ENCODE measurements at regions not wholly inside any gene's neighbourhood (a gene's known extent, or its start where the extent isn't known, plus 50 kb on each side); places are given as distances from the start of the nearest gene placed in this dataset.

- Histone ChIP-seq H3K27ac (ENCODE audit: poor library complexity, severe bottlenecking) (no peak overlapping the region), H3K9me3 (ENCODE audit: severe bottlenecking) (no peaks in the 10 kb centered on the region), H3K36me3 (ENCODE audit: low read depth) (no peaks in the 10 kb centered on the region), H3K27me3 (ENCODE audit: insufficient read depth, poor library complexity, severe bottlenecking) (no peaks in the 10 kb centered on the region), H3K4me3 (ENCODE audit: severe bottlenecking) (no peak overlapping the region), H3K4me1 (ENCODE audit: insufficient read depth, poor library complexity, severe bottlenecking) (no peaks in the 10 kb centered on the region)
- TF ChIP-seq CTCF (IDR thresholded peaks at IDR 0.05; ENCODE audit: poor library complexity, severe bottlenecking) = no peak
- ATAC-seq (ENCODE audit: low read depth) (no peak), DNase-seq (ENCODE audit: low spot score) (no peak)
Measured at GRCh38 chr18:10239991-10240634, 214.3 kb upstream of the APCDD1 start.

DNA sequence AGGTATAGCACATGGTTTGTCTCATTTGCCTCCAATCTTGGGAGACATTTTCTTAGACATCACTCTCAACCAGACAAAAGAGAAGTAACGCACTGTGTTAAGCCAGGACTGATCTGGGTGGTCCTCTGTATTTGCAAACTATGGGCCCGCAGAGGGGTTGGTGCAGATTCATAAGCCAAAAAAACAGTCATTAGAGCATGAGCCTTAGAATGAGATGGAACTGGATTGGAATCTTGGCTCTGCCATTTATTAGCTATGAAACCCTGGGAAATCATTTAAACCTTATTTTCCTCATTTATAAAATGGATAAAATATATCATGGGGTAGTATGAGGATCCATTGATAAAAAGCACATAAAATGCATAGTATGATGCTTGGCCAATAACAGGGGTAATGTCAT is 213.5 kb upstream of the APCDD1 start:
- H3K27me3 ChIP-seq (ENCODE audit: insufficient read depth, poor library complexity, severe bottlenecking) = no peaks in the 10 kb centered on the region
- no peak overlapping the region for H3K27ac ChIP-seq (ENCODE audit: poor library complexity, severe bottlenecking)
- no peak for TF ChIP-seq CTCF (IDR thresholded peaks at IDR 0.05; ENCODE audit: poor library complexity, severe bottlenecking)
- no peaks in the 10 kb centered on the region for H3K36me3 ChIP-seq (ENCODE audit: low read depth)
- DNase-seq (ENCODE audit: low spot score) (no peak), ATAC-seq (ENCODE audit: low read depth) (no peak)
- H3K9me3 ChIP-seq (ENCODE audit: severe bottlenecking) = no peaks in the 10 kb centered on the region
- no peaks in the 10 kb centered on the region for H3K4me1 ChIP-seq (ENCODE audit: insufficient read depth, poor library complexity, severe bottlenecking)
- H3K4me3 ChIP-seq (ENCODE audit: severe bottlenecking) = no peak overlapping the region

- ATAC-seq (ENCODE audit: low read depth) (no peak), DNase-seq (ENCODE audit: low spot score) (no peak)
- Histone ChIP-seq H3K4me3 (ENCODE audit: severe bottlenecking) (no peak overlapping the region), H3K27ac (ENCODE audit: poor library complexity, severe bottlenecking) (no peak overlapping the region), H3K9me3 (ENCODE audit: severe bottlenecking) (no peaks in the 10 kb centered on the region), H3K36me3 (ENCODE audit: low read depth) (no peaks in the 10 kb centered on the region), H3K4me1 (ENCODE audit: insufficient read depth, poor library complexity, severe bottlenecking) (no peaks in the 10 kb centered on the region), H3K27me3 (ENCODE audit: insufficient read depth, poor library complexity, severe bottlenecking) (no peaks in the 10 kb centered on the region)
- TF ChIP-seq CTCF (IDR thresholded peaks at IDR 0.05; ENCODE audit: poor library complexity, severe bottlenecking) = no peak
Measured at GRCh38 chr18:10241579-10241978, 212.9 kb upstream of the APCDD1 start.

DNA sequence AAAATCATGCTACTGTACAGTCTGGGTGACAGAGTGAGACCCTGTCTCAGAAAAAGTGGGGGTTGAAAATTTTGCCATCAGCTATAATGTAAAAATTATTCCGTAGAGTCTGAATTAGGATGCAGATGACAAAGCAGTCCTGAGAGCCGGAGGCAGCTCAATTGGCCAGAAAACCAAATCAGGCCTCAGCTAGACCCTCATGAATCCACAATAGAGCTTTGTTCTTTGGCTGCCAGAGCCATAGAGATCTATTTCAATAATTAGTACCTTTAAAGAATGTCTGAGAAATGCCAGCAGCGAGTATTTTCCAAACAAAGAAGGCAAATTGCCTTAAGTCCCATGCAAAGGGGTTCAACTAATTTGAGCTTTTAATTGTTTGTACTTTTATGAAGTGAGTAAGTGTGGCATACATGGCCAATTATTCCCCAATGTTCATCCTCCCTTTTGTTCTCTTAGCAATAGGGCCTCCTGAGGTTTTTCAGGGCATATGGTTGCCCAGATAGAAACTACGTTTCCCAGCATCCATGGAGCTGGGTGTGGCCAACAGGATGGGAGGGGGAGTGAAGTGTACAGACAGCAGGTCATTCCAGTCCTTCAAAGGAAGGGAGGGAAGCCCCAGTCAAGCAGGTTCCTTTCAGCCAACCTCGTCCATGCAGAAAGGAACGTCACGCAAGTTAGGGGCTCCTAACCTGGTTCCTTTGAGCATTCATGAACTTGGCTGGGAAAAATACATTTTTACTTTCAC is 211.3 kb upstream of the APCDD1 start:
- H3K9me3 ChIP-seq (ENCODE audit: severe bottlenecking) = no peaks in the 10 kb centered on the region
- no peak for DNase-seq (ENCODE audit: low spot score)
- H3K36me3 ChIP-seq (ENCODE audit: low read depth) = no peaks in the 10 kb centered on the region
- no peak for ATAC-seq (ENCODE audit: low read depth)
- H3K4me1 ChIP-seq (ENCODE audit: insufficient read depth, poor library complexity, severe bottlenecking) = no peaks in the 10 kb centered on the region
- no peak overlapping the region for H3K27ac ChIP-seq (ENCODE audit: poor library complexity, severe bottlenecking)
- TF ChIP-seq CTCF (IDR thresholded peaks at IDR 0.05; ENCODE audit: poor library complexity, severe bottlenecking) = no peak
- H3K27me3 ChIP-seq (ENCODE audit: insufficient read depth, poor library complexity, severe bottlenecking) = no peaks in the 10 kb centered on the region
- H3K4me3 ChIP-seq (ENCODE audit: severe bottlenecking) = no peak overlapping the region

DNA sequence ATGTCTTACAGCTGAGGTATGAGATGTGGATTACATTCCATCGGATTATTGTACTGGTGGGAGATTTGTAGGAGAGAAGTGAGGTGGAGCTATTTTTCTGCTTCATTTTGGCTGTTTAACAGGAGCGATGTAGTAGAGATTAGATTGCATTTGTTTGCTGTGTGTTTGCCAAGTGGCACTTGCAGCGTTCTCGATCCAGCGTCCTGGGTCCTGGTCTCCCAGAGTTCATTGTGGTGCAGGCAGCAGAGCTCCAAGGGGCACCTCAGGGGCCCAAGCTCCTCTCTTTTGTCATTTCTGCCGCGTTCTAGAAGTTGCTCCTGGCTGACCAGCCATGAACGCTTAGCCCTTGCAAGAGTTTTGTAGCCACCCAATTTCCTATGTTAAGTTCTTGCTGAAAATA is 210.1 kb upstream of the APCDD1 start:
- H3K4me1 ChIP-seq (ENCODE audit: insufficient read depth, poor library complexity, severe bottlenecking) = no peaks in the 10 kb centered on the region
- H3K9me3 ChIP-seq (ENCODE audit: severe bottlenecking) = no peaks in the 10 kb centered on the region

More for the DNA sequence above, 210.1 kb upstream of the APCDD1 start:
- H3K36me3 ChIP-seq (ENCODE audit: low read depth) = no peaks in the 10 kb centered on the region
- no peak for DNase-seq (ENCODE audit: low spot score)
- no peak for TF ChIP-seq CTCF (IDR thresholded peaks at IDR 0.05; ENCODE audit: poor library complexity, severe bottlenecking)
- H3K27me3 ChIP-seq (ENCODE audit: insufficient read depth, poor library complexity, severe bottlenecking) = no peaks in the 10 kb centered on the region
- H3K4me3 ChIP-seq (ENCODE audit: severe bottlenecking) = no peak overlapping the region
- no peak for ATAC-seq (ENCODE audit: low read depth)
- H3K27ac ChIP-seq (ENCODE audit: poor library complexity, severe bottlenecking) = no peak overlapping the region

All from RWPE2 (cell line).